HCT116 (cell line): ENCODE measurements at regions not wholly inside any gene's neighbourhood (a gene's known extent, or its start where the extent isn't known, plus 50 kb on each side); places are given as distances from the start of the nearest gene placed in this dataset.

Experiments used
- ATAC-seq: fragments of 200-7000 bp; cut with Tn5 transposase; 2 replicates; pipeline ENCODE4 v1.9.1; 2020; ENCODE audit warnings: mild to moderate bottlenecking, moderate library complexity
- BruUV-seq: library from RNA; stranded (reverse); fragments of 400-500 nt; replicated peaks from 2 replicates; lab custom pipeline; 2021; lab: Mats Ljungman, UMichigan
- CTCF ChIA-PET: fragments of 300-600 bp; sonication (Branson Sonifier 250); formaldehyde crosslinking; loops from one replicate; lab custom pipeline; 2021; ENCODE audit warnings: antibody characterized with exemption; lab: Charles Lee
- POLR2A ChIA-PET: fragments of 300-600, 350-600 bp; sonication (Branson Sonifier 250); formaldehyde crosslinking; loops from one replicate; lab custom pipeline; 2021; ENCODE audit warnings: antibody characterized with exemption; lab: Charles Lee
- RAD21 ChIA-PET, 2 experiments: fragments of 300-600 bp; sonication (Branson Sonifier 250); formaldehyde crosslinking; loops; one replicate each; lab custom pipeline; 2023; ENCODE audit warnings: low total read pairs in 2 of 2; ENCODE audit not compliant: uncharacterized antibody in 2 of 2, unreplicated experiment in 2 of 2, low non-redundant PET in 1 of 2; lab: Charles Lee
- DNase-seq: peaks from one replicate; pipeline ENCODE4 v3.0.0-alpha.2; 2010; ENCODE audit warnings: low read depth, low spot score
- H2AFZ ChIP-seq: fragments of 200-600 bp; shearing (Covaris generic), sonication (generic); 2 replicates; pipeline ENCODE4 v1.6.1; 2017; ENCODE audit warnings: low read depth, mixed run types, mixed read lengths, antibody characterized with exemption, low read length; ENCODE audit not compliant: poor library complexity, severe bottlenecking
- H3K27ac ChIP-seq: 2 replicates; pipeline ENCODE4 v1.5.1; 2012; ENCODE audit warnings: low read depth, low read length
- H3K27me3 ChIP-seq: fragments of 200-600 bp; sonication (generic); 2 replicates; pipeline ENCODE4 v1.6.1; 2016; ENCODE audit warnings: mixed run types, low read length, mixed read lengths; ENCODE audit not compliant: insufficient read depth
- H3K36me3 ChIP-seq, 2 experiments: fragments of 200-500 bp in 1 of 2; fragments of 200-600 bp in 1 of 2; sonication (Bioruptor generic) in 1 of 2; sonication (generic) in 1 of 2; 2 replicates each; pipeline versions ENCODE4 v1.5.1 to v1.6.1; 2014 to 2016; ENCODE audit warnings: low read length in 2 of 2, inconsistent platforms in 1 of 2, mixed read lengths in 1 of 2, mixed run types in 1 of 2; ENCODE audit not compliant: insufficient read depth in 2 of 2, control insufficient read depth in 1 of 2
- H3K4me1 ChIP-seq, 2 experiments: fragments of 200-600 bp in 1 of 2; sonication (generic) in 1 of 2; 2 replicates each; pipeline versions ENCODE4 v1.5.1 to v1.6.1; 2012 to 2017; ENCODE audit warnings: low read length in 2 of 2, inconsistent platforms in 1 of 2, mild to moderate bottlenecking in 1 of 2, mixed read lengths in 1 of 2, mixed run types in 1 of 2, moderate library complexity in 1 of 2; ENCODE audit not compliant: insufficient read depth in 2 of 2, control insufficient read depth in 1 of 2
- H3K4me2 ChIP-seq: fragments of 200-600 bp; sonication (generic); 2 replicates; pipeline ENCODE4 v1.6.1; 2017; ENCODE audit warnings: mixed run types, low read length, mixed read lengths
- H3K4me3 ChIP-seq, 2 experiments: fragments of 200-600 bp in 1 of 2; sonication (generic) in 1 of 2; replicated peaks in 1 of 2; 2 replicates each; pipeline ENCODE4 v1.5.1; 2011 to 2016; ENCODE audit warnings: low read length in 2 of 2, control low read depth in 1 of 2, low read depth in 1 of 2, mild to moderate bottlenecking in 1 of 2, mixed read lengths in 1 of 2, mixed run types in 1 of 2
- H3K79me2 ChIP-seq: fragments of 200-600 bp; sonication (generic); 2 replicates; pipeline ENCODE4 v1.6.1; 2017; ENCODE audit warnings: mild to moderate bottlenecking, mixed run types, low read length, moderate library complexity, mixed read lengths; ENCODE audit not compliant: insufficient read depth
- H3K9ac ChIP-seq: fragments of 200-600 bp; sonication (generic); 2 replicates; pipeline ENCODE4 v1.6.1; 2016; ENCODE audit warnings: low read length, mixed read lengths
- H3K9me2 ChIP-seq: fragments of 200-600 bp; sonication (generic), shearing (Covaris generic); 2 replicates; pipeline ENCODE4 v1.6.1; 2017; ENCODE audit warnings: mixed run types, mild to moderate bottlenecking, moderate library complexity; ENCODE audit not compliant: insufficient read depth
- H3K9me3 ChIP-seq, 2 experiments: fragments of 200-500 bp in 1 of 2; fragments of 200-600 bp in 1 of 2; sonication (Bioruptor generic) in 1 of 2; sonication (generic) in 1 of 2; 2 replicates each; pipeline ENCODE4 v1.6.1; 2014 to 2017; ENCODE audit warnings: low read length in 2 of 2, mixed read lengths in 2 of 2, inconsistent platforms in 1 of 2, low read depth in 1 of 2, mild to moderate bottlenecking in 1 of 2, mixed run types in 1 of 2, moderate library complexity in 1 of 2; ENCODE audit not compliant: control insufficient read depth in 1 of 2, insufficient read depth in 1 of 2
- H4K20me1 ChIP-seq: fragments of 200-600 bp; sonication (generic), shearing (Covaris generic); 2 replicates; pipeline ENCODE4 v1.6.1; 2017; ENCODE audit warnings: mixed run types, mild to moderate bottlenecking, moderate library complexity; ENCODE audit not compliant: insufficient read depth
- ELF1 ChIP-seq: IDR thresholded peaks from 2 replicates; pipeline ENCODE4 v1.6.1; 2012; ENCODE audit warnings: low read depth, borderline replicate concordance
- EZH2 ChIP-seq: fragments of 200-600 bp; sonication (generic); IDR thresholded peaks from 2 replicates; pipeline ENCODE4 v1.6.1; 2017; ENCODE audit warnings: antibody characterized with exemption, mixed run types
- SRF ChIP-seq: IDR thresholded peaks from 2 replicates; pipeline ENCODE4 v1.6.1; 2012; ENCODE audit warnings: low read depth
- TCF7L2 ChIP-seq: IDR thresholded peaks from 2 replicates; pipeline ENCODE4 v1.7.0; 2011; ENCODE audit warnings: borderline replicate concordance, inconsistent platforms; ENCODE audit not compliant: insufficient read depth, insufficient read length; ENCODE audit errors: extremely low read depth
- YY1 ChIP-seq: IDR thresholded peaks from 2 replicates; pipeline ENCODE4 v1.6.1; 2011; ENCODE audit warnings: low read length, low read depth, moderate library complexity, mild to moderate bottlenecking; ENCODE audit not compliant: insufficient replicate concordance; ENCODE audit errors: extremely low read depth
- intact Hi-C: fragments of 100-400 bp; cut with micrococcal nuclease; formaldehyde crosslinking; loops from 2 replicates; pipeline ENCODE4 v1.10.0; 2022
- TF ChIP-seq, protein P1 (sequence below): IDR thresholded peaks from 2 replicates; pipeline ENCODE4 v1.6.1; 2012; ENCODE audit warnings: low read depth
- TF ChIP-seq, protein P2 (sequence below): IDR thresholded peaks from 2 replicates; pipeline ENCODE4 v1.6.1; 2012

DNA sequence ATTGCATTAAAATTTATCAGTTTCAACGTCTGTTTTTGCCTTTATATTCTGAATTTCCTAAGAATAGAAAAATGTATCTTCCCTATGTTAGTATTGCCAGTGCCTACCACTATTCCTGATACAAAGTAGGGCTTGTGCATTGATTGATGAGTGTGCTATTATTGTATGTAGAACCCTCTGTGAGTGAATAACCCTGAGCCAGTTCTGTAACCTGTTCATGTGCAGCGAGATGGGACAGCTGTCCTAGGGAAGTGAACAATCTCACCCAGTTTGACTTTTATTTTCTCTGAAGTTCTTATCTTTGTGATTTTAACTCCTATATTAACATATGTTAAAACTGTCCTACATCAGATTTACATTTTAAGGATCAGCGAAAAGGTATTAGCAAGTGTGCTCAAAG is 178.4 kb upstream of the ADO start:
- RAD21 ChIA-PET: no interaction called here
- POLR2A ChIA-PET: no interaction called here
- CTCF ChIA-PET: no interaction called here
- Histone ChIP-seq H3K9me2 (no peaks in the 10 kb centered on the region), H3K4me3 (no peak overlapping the region), H3K9me3 (no peaks in the 10 kb centered on the region), H3K79me2 (no peaks in the 10 kb centered on the region), H4K20me1 (no peaks in the 10 kb centered on the region), H2AFZ (no peak overlapping the region), H3K4me2 (peak overlapping the region; percentile 57; the same call in 1 of the 2 replicates), H3K27ac (no peak overlapping the region), H3K9ac (no peak overlapping the region), H3K27me3 (no peaks in the 10 kb centered on the region), H3K36me3 (no peaks in the 10 kb centered on the region), H3K4me1 (peaks cover 0 to 22% of the 10 kb centered on the region in 2 experiments)
- BruUV-seq: no TSS peak
- intact Hi-C loops: no loop called here
- DNase-seq (no peak), ATAC-seq (no peak)
- TF ChIP-seq, protein P1, sequence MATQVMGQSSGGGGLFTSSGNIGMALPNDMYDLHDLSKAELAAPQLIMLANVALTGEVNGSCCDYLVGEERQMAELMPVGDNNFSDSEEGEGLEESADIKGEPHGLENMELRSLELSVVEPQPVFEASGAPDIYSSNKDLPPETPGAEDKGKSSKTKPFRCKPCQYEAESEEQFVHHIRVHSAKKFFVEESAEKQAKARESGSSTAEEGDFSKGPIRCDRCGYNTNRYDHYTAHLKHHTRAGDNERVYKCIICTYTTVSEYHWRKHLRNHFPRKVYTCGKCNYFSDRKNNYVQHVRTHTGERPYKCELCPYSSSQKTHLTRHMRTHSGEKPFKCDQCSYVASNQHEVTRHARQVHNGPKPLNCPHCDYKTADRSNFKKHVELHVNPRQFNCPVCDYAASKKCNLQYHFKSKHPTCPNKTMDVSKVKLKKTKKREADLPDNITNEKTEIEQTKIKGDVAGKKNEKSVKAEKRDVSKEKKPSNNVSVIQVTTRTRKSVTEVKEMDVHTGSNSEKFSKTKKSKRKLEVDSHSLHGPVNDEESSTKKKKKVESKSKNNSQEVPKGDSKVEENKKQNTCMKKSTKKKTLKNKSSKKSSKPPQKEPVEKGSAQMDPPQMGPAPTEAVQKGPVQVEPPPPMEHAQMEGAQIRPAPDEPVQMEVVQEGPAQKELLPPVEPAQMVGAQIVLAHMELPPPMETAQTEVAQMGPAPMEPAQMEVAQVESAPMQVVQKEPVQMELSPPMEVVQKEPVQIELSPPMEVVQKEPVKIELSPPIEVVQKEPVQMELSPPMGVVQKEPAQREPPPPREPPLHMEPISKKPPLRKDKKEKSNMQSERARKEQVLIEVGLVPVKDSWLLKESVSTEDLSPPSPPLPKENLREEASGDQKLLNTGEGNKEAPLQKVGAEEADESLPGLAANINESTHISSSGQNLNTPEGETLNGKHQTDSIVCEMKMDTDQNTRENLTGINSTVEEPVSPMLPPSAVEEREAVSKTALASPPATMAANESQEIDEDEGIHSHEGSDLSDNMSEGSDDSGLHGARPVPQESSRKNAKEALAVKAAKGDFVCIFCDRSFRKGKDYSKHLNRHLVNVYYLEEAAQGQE: no peak
- TF ChIP-seq, protein P2, sequence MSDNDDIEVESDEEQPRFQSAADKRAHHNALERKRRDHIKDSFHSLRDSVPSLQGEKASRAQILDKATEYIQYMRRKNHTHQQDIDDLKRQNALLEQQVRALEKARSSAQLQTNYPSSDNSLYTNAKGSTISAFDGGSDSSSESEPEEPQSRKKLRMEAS: no peak
- no peak for TF ChIP-seq EZH2
- TF ChIP-seq YY1: no peak
- TF ChIP-seq SRF: no peak
- no peak for TF ChIP-seq TCF7L2
- TF ChIP-seq ELF1: no peak
